ENCODE measurements at regions not wholly inside any gene's neighbourhood (a gene's known extent, or its start where the extent isn't known, plus 50 kb on each side); places are given as distances from the start of the nearest gene placed in this dataset.

GRCh38 chr12:125193376-125194152 lies 128.3 kb downstream of the AACS start:
- Histone ChIP-seq H3K9me3 (ENCODE audit: control insufficient read depth in 2 of 2, low read length in 2 of 2) (no peaks in the 10 kb centered on the region), H3K4me1 (ENCODE audit: control insufficient read depth in 2 of 2, insufficient read depth in 2 of 2, low read length in 2 of 2) (no peaks in the 10 kb centered on the region), H3K27ac (ENCODE audit: low read depth in 2 of 2, low read length in 2 of 2) (no peak overlapping the region), H3K4me3 (ENCODE audit: low read length in 2 of 2) (no peak overlapping the region), H3K36me3 (ENCODE audit: control insufficient read depth in 2 of 2, insufficient read depth in 2 of 2, low read length in 2 of 2) (no peaks in the 10 kb centered on the region), H3K9ac (ENCODE audit: low read depth in 1 of 2, low read length in 2 of 2) (no peak overlapping the region), H3K27me3 (ENCODE audit: control insufficient read depth in 2 of 2, insufficient read depth in 2 of 2, low read length in 2 of 2) (peaks cover 20 to 49% of the 10 kb centered on the region in 2 donors)

- Histone ChIP-seq H3K4me1 (ENCODE audit: control insufficient read depth in 2 of 2, insufficient read depth in 2 of 2, low read length in 2 of 2) (no peaks in the 10 kb centered on the region), H3K4me3 (ENCODE audit: low read length in 2 of 2) (no peak overlapping the region), H3K27me3 (ENCODE audit: control insufficient read depth in 2 of 2, insufficient read depth in 2 of 2, low read length in 2 of 2) (peaks cover 17 to 43% of the 10 kb centered on the region in 2 donors)
Observed at GRCh38 chr12:125194163-125194773, 129.0 kb downstream of the AACS start.

GRCh38 chr12:125194987-125195386 lies 129.8 kb downstream of the AACS start:
- H3K9ac ChIP-seq (ENCODE audit: low read depth in 1 of 2, low read length in 2 of 2), result no peak overlapping the region
- H3K36me3 ChIP-seq (ENCODE audit: control insufficient read depth in 2 of 2, insufficient read depth in 2 of 2, low read length in 2 of 2), result no peaks in the 10 kb centered on the region
- H3K27ac ChIP-seq (ENCODE audit: low read depth in 2 of 2, low read length in 2 of 2), result no peak overlapping the region
- no peaks in the 10 kb centered on the region for H3K4me1 ChIP-seq (ENCODE audit: control insufficient read depth in 2 of 2, insufficient read depth in 2 of 2, low read length in 2 of 2)
- H3K4me3 ChIP-seq (ENCODE audit: low read length in 2 of 2), result no peak overlapping the region
- peaks cover 15 to 37% of the 10 kb centered on the region in 2 donors for H3K27me3 ChIP-seq (ENCODE audit: control insufficient read depth in 2 of 2, insufficient read depth in 2 of 2, low read length in 2 of 2)
- no peaks in the 10 kb centered on the region for H3K9me3 ChIP-seq (ENCODE audit: control insufficient read depth in 2 of 2, low read length in 2 of 2)

More at GRCh38 chr12:125194163-125194773, 129.0 kb downstream of the AACS start:
- Histone ChIP-seq H3K27ac (ENCODE audit: low read depth in 2 of 2, low read length in 2 of 2) (no peak overlapping the region), H3K9me3 (ENCODE audit: control insufficient read depth in 2 of 2, low read length in 2 of 2) (no peaks in the 10 kb centered on the region), H3K36me3 (ENCODE audit: control insufficient read depth in 2 of 2, insufficient read depth in 2 of 2, low read length in 2 of 2) (no peaks in the 10 kb centered on the region), H3K9ac (ENCODE audit: low read depth in 1 of 2, low read length in 2 of 2) (no peak overlapping the region)

GRCh38 chr12:125197326-125197725 lies 132.1 kb downstream of the AACS start:
- Histone ChIP-seq H3K9ac (ENCODE audit: low read depth in 1 of 2, low read length in 2 of 2) (no peak overlapping the region), H3K36me3 (ENCODE audit: control insufficient read depth in 2 of 2, insufficient read depth in 2 of 2, low read length in 2 of 2) (no peaks in the 10 kb centered on the region), H3K27me3 (ENCODE audit: control insufficient read depth in 2 of 2, insufficient read depth in 2 of 2, low read length in 2 of 2) (peaks cover 11 to 23% of the 10 kb centered on the region in 2 donors), H3K4me1 (ENCODE audit: control insufficient read depth in 2 of 2, insufficient read depth in 2 of 2, low read length in 2 of 2) (no peaks in the 10 kb centered on the region), H3K4me3 (ENCODE audit: low read length in 2 of 2) (no peak overlapping the region), H3K9me3 (ENCODE audit: control insufficient read depth in 2 of 2, low read length in 2 of 2) (no peaks in the 10 kb centered on the region), H3K27ac (ENCODE audit: low read depth in 2 of 2, low read length in 2 of 2) (no peak overlapping the region)

- Histone ChIP-seq H3K27ac (ENCODE audit: low read depth in 2 of 2, low read length in 2 of 2) (no peak overlapping the region), H3K36me3 (ENCODE audit: control insufficient read depth in 2 of 2, insufficient read depth in 2 of 2, low read length in 2 of 2) (no peaks in the 10 kb centered on the region), H3K27me3 (ENCODE audit: control insufficient read depth in 2 of 2, insufficient read depth in 2 of 2, low read length in 2 of 2) (peaks cover 2 to 9% of the 10 kb centered on the region in 2 donors), H3K9ac (ENCODE audit: low read depth in 1 of 2, low read length in 2 of 2) (no peak overlapping the region), H3K4me1 (ENCODE audit: control insufficient read depth in 2 of 2, insufficient read depth in 2 of 2, low read length in 2 of 2) (no peaks in the 10 kb centered on the region), H3K9me3 (ENCODE audit: control insufficient read depth in 2 of 2, low read length in 2 of 2) (no peaks in the 10 kb centered on the region), H3K4me3 (ENCODE audit: low read length in 2 of 2) (no peak overlapping the region)
Observed at GRCh38 chr12:125198652-125199051, 133.4 kb downstream of the AACS start.

- H3K4me3 ChIP-seq (ENCODE audit: low read length in 2 of 2), result no peak overlapping the region
- H3K9ac ChIP-seq (ENCODE audit: low read depth in 1 of 2, low read length in 2 of 2), result no peak overlapping the region
- no peaks in the 10 kb centered on the region for H3K36me3 ChIP-seq (ENCODE audit: control insufficient read depth in 2 of 2, insufficient read depth in 2 of 2, low read length in 2 of 2)
- peaks cover 0 to 5% of the 10 kb centered on the region in 2 donors for H3K27me3 ChIP-seq (ENCODE audit: control insufficient read depth in 2 of 2, insufficient read depth in 2 of 2, low read length in 2 of 2)
- H3K27ac ChIP-seq (ENCODE audit: low read depth in 2 of 2, low read length in 2 of 2), result no peak overlapping the region
- H3K9me3 ChIP-seq (ENCODE audit: control insufficient read depth in 2 of 2, low read length in 2 of 2), result no peaks in the 10 kb centered on the region
- H3K4me1 ChIP-seq (ENCODE audit: control insufficient read depth in 2 of 2, insufficient read depth in 2 of 2, low read length in 2 of 2), result no peaks in the 10 kb centered on the region
Observed at GRCh38 chr12:125201090-125201489, 135.9 kb downstream of the AACS start.

GRCh38 chr12:125201940-125202339 lies 136.7 kb downstream of the AACS start:
- no peak overlapping the region for H3K27ac ChIP-seq (ENCODE audit: low read depth in 2 of 2, low read length in 2 of 2)
- H3K4me3 ChIP-seq (ENCODE audit: low read length in 2 of 2), result no peak overlapping the region

GRCh38 chr12:125202421-125202820 lies 137.2 kb downstream of the AACS start:
- Histone ChIP-seq H3K27me3 (ENCODE audit: control insufficient read depth in 2 of 2, insufficient read depth in 2 of 2, low read length in 2 of 2) (peaks cover 3 to 5% of the 10 kb centered on the region in 2 donors), H3K4me1 (ENCODE audit: control insufficient read depth in 2 of 2, insufficient read depth in 2 of 2, low read length in 2 of 2) (no peaks in the 10 kb centered on the region), H3K9me3 (ENCODE audit: control insufficient read depth in 2 of 2, low read length in 2 of 2) (no peaks in the 10 kb centered on the region), H3K27ac (ENCODE audit: low read depth in 2 of 2, low read length in 2 of 2) (no peak overlapping the region), H3K9ac (ENCODE audit: low read depth in 1 of 2, low read length in 2 of 2) (no peak overlapping the region), H3K36me3 (ENCODE audit: control insufficient read depth in 2 of 2, insufficient read depth in 2 of 2, low read length in 2 of 2) (no peaks in the 10 kb centered on the region), H3K4me3 (ENCODE audit: low read length in 2 of 2) (no peak overlapping the region)

More at GRCh38 chr12:125201940-125202339, 136.7 kb downstream of the AACS start:
- Histone ChIP-seq H3K36me3 (ENCODE audit: control insufficient read depth in 2 of 2, insufficient read depth in 2 of 2, low read length in 2 of 2) (no peaks in the 10 kb centered on the region), H3K4me1 (ENCODE audit: control insufficient read depth in 2 of 2, insufficient read depth in 2 of 2, low read length in 2 of 2) (no peaks in the 10 kb centered on the region), H3K9ac (ENCODE audit: low read depth in 1 of 2, low read length in 2 of 2) (no peak overlapping the region), H3K9me3 (ENCODE audit: control insufficient read depth in 2 of 2, low read length in 2 of 2) (no peaks in the 10 kb centered on the region), H3K27me3 (ENCODE audit: control insufficient read depth in 2 of 2, insufficient read depth in 2 of 2, low read length in 2 of 2) (peaks cover 3 to 5% of the 10 kb centered on the region in 2 donors)

- H3K9me3 ChIP-seq (ENCODE audit: control insufficient read depth in 2 of 2, low read length in 2 of 2), result no peaks in the 10 kb centered on the region
- H3K4me1 ChIP-seq (ENCODE audit: control insufficient read depth in 2 of 2, insufficient read depth in 2 of 2, low read length in 2 of 2), result no peaks in the 10 kb centered on the region
- no peak overlapping the region for H3K9ac ChIP-seq (ENCODE audit: low read depth in 1 of 2, low read length in 2 of 2)
- no peak overlapping the region for H3K27ac ChIP-seq (ENCODE audit: low read depth in 2 of 2, low read length in 2 of 2)
- peaks cover 5 to 6% of the 10 kb centered on the region in 2 donors for H3K27me3 ChIP-seq (ENCODE audit: control insufficient read depth in 2 of 2, insufficient read depth in 2 of 2, low read length in 2 of 2)
- H3K4me3 ChIP-seq (ENCODE audit: low read length in 2 of 2), result no peak overlapping the region
- no peaks in the 10 kb centered on the region for H3K36me3 ChIP-seq (ENCODE audit: control insufficient read depth in 2 of 2, insufficient read depth in 2 of 2, low read length in 2 of 2)
Observed at GRCh38 chr12:125203145-125203765, 138.0 kb downstream of the AACS start.

- Histone ChIP-seq H3K4me3 (ENCODE audit: low read length in 2 of 2) (no peak overlapping the region), H3K27ac (ENCODE audit: low read depth in 2 of 2, low read length in 2 of 2) (no peak overlapping the region), H3K9ac (ENCODE audit: low read depth in 1 of 2, low read length in 2 of 2) (no peak overlapping the region), H3K9me3 (ENCODE audit: control insufficient read depth in 2 of 2, low read length in 2 of 2) (no peaks in the 10 kb centered on the region), H3K36me3 (ENCODE audit: control insufficient read depth in 2 of 2, insufficient read depth in 2 of 2, low read length in 2 of 2) (no peaks in the 10 kb centered on the region), H3K4me1 (ENCODE audit: control insufficient read depth in 2 of 2, insufficient read depth in 2 of 2, low read length in 2 of 2) (no peaks in the 10 kb centered on the region), H3K27me3 (ENCODE audit: control insufficient read depth in 2 of 2, insufficient read depth in 2 of 2, low read length in 2 of 2) (peaks cover 8 to 11% of the 10 kb centered on the region in 2 donors)
Observed at GRCh38 chr12:125205386-125205785, 140.2 kb downstream of the AACS start.
